HG02943 (cell line): ENCODE measurements at regions not wholly inside any gene's neighbourhood (a gene's known extent, or its start where the extent isn't known, plus 50 kb on each side); places are given as distances from the start of the nearest gene placed in this dataset.
"Not testable (repeated sequence)": the region's sequence is repeated elsewhere in the genome, so short reads cannot be mapped to it uniquely, and the experiment has no call there.

Experiments used
- ATAC-seq: cut with Tn5 transposase; IDR thresholded peaks from one replicate; pipeline ENCODE4 v1.9.1; 2021; ENCODE audit warnings: mild to moderate bottlenecking, low read depth, moderate library complexity; ENCODE audit not compliant: unreplicated experiment

DNA sequence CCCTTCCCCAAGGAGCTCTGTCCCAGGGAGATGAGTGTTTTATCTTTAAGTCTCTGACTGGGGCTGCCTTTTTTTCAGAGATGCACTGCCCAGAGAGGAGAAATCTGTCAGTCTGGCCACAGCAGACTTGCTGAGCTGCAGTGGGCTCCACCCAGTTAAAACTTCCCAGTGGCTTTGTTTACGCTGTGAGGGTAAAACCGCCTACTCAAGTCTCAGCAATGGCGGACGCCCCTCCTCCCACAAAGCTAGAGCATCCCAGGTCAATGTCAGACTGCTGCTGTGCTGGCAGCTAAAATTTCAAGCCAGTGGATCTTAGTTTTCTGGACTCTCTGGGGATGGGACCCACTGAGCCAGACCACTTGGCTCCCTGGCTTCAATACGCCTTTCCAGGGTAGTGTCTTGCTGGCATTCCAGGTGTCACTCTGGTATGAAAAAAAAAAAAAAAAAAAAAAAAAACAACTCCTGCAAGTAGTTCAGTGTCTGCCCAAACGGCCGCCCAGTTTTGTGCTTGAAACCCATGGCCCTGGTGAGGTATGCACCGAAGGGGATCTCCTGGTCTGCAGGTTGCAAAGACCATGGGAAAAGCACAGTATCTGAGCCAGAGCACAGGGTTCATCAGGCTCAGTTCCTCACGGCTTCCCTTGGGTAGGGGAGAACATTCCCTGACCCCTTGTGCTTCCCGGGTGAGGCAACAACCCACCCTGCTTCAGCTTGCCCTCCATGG is 1616.1 kb upstream of the ADGRL3 start:
- no peak for ATAC-seq

DNA sequence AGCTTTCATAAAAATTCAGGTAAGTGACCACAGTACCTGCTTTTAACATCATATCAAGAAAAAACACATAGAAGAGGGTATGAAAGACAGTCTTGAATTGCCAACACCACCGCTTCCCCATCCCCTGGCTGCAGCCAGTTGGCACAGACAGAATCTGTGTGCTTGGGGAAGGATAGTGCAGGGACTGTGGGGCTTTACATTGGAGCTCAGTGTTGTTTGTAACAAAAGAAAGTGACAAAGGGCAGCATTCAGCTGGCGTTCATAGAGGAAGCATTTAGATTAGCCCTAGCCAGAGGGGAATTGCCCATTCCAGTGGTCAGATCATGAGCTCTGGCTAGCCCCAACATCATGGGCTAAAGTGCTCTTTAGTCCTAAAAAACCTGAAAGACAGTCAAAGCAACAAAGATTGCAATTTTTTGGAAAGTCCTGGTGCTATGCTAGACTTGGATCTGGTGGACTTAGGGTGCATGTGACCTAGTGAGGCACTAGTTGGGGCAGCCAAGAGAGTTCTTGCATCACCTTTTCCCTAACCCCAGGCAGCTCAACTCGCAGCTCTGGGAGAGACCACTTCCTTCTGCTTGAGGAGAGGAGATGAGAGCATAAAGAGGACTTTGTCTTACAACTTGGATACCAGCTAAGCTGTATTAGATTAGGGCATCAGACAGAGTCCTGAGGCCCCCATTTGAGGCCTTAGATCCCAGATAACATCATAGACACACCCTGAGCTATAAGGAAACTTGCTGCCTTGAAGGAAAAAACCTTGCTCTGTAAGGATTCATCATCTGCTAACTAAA is 1602.4 kb upstream of the ADGRL3 start:
- ATAC-seq: no peak

DNA sequence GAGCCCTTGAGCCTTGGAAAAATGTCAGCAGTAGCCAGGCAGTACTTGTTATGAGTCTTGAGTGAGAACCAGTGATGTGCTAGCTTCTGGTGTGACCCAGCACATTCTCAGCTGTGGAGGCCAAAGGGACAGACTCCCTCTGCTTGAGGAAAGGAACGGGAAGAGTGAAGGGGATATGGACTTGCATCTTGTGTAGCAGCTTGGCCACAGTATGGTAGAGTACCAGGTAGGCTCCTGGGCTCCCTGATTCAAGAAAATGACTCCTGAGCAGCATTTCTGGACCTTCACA is 1601.9 kb upstream of the ADGRL3 start:
- no peak for ATAC-seq

DNA sequence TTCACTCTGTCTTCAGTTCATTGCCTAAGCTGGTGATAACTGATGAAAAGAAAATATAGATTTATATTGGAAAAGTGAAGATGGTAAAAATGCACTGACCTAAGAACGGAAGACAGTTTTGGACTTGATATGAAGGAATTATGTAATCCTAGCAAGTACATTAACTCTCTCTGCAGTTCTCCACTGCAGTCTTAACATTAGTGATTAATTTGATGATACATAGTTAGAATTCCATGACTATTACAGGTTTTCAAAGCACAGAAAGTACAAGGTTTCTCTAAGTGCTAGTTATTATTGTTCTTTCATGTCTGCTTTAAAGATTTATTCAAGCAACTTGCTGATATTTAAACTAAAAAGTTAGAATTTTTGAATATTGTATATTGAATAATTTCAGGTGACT is 1591.7 kb upstream of the ADGRL3 start:
- ATAC-seq: no peak

DNA sequence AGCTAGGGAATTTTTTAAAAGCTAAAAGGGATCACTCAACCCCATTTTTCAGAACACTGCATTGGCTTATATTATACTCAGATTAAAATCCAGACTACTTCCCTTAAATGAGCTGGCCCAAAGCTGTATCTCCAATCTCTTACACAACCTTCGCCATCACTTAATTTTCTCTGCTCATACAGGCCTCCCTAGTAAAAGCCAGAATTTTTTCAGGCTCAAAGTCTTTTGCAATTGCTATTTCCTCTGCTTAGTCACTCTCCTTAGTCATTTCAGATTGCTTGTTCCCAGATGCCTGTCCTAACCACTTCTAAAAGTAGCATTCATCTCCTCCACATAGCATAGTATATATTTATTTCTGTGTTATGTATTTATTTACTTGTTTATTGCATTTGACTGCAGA is 1587.9 kb upstream of the ADGRL3 start:
- no peak for ATAC-seq

DNA sequence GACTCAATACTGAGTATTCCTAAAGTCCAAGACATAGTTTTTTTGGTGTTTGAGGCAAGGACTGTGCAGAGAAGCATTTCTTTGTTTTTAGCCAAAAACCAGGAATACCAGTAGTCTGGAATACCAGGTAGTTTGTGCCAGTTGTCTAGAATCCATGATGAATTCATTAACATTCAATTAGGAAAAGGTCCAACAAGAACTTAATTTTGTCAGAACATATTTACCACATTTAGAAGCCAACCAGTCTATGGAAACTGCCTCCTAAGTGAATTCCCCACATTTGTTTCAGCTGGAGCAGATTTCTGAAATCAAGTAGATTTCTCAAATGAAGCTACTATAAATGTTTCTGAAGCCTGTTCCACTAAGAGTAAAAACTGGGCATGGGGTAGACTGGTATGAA is 1584.8 kb upstream of the ADGRL3 start:
- no peak for ATAC-seq

DNA sequence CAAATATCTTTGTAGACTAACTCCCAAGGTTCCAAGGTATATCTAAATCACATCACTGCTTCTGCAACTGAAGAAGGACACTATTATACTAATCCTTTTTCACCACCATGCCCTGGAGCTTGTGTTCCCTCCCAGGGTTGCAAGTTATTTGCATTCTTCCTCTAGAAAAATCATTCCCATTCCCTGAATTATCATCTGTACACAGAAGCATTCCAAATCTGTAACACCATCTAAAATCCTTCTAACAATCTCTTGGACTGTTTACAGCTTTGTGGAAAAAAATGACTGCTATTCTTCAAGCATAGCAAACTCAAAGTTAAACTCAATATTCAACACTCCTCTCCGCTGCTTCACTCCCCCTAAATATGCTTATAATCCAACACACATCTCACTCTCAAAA is 1570.8 kb upstream of the ADGRL3 start:
- ATAC-seq: no peak

DNA sequence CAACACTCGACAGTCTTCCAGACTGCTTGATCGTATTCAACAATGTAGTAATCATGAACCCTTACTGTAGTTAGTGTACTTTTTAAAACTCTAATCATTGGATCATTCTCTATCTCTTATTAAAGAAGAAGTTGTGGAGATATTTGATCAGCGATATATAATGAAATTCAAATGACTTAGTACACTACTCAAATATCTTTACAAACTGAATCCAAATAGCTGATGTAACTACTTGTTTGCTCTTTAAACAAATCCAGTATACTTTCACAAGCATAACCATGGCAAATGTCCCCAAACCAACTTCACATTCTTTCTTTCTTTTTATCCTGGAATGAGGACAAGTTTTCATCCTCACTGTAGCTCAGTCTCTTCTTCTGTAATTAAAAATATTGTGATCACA is 1569.9 kb upstream of the ADGRL3 start:
- ATAC-seq: no peak

DNA sequence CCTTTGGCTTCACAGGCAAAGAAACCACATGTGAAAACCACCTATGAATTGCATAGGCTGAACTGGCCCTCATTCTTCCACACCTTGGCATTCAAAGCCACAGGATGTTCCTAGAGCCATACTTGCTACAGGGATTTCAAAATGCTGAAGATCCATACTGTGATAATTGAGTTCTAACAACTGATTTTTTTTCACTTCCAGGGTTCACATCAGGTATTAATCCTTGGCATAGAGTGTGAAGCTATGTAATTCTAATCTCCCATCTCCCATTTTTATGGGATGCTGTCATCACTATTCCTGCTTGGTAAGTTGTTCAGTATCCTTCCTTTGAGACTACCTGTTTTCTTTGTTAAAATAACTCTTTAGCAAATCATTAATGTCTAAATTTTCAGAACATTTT is 1569.2 kb upstream of the ADGRL3 start:
- ATAC-seq: no peak

DNA sequence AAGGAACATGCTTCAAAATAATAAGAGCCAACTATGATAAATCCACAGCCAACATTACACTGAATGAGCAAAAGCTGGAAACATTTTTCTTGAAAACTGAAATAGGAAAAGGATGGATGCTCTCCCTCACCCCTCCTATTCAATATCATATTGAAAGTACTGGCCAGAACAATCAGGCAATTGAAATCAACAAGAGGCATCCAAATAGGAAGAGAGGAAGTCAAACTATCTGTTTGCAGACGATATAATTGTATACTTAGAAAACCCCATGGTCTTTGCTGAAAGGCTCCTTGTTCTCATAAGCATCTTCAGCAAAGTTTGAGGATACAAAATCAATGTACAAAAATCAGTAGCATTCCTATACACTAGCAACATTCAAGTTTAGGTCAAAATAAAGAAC is 1562.5 kb upstream of the ADGRL3 start:
- ATAC-seq: no peak

DNA sequence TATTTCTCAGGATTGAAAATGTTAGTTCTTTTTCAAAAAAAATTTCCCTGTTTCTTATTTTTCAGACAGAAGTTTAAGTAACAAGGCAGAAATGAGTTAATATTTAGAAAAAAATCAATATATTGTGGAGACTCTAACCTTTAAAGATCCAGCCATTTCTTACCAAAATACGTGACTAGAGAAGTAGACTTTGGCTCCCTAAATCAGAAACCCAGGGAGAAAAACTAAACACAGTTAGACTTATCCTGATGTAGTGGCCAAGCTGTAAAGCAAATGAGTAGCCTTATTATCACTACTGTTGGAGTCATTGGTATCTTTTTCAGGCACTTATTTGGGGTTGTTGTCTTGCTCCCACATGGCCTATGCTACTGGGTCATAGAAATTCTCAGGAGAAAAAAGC is 1556.4 kb upstream of the ADGRL3 start:
- no peak for ATAC-seq

DNA sequence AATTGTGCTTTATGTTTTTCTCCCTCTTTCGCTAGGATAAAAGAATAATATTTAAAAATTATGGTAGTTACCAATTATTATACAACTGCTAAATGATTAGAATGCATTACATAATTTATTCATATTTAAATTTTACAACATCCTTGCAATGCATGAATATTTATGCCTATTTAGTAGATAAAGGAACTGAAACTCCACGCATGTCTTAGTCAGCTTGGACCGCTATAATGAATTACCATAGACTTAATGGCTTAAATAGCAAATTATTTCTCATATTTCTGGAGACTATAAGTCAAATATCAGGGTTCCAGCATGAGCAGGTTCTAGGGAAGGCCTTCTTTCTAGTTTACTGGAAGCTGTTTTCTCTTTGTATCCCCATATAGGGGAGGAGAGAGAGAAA is 1555.4 kb upstream of the ADGRL3 start:
- no peak for ATAC-seq

DNA sequence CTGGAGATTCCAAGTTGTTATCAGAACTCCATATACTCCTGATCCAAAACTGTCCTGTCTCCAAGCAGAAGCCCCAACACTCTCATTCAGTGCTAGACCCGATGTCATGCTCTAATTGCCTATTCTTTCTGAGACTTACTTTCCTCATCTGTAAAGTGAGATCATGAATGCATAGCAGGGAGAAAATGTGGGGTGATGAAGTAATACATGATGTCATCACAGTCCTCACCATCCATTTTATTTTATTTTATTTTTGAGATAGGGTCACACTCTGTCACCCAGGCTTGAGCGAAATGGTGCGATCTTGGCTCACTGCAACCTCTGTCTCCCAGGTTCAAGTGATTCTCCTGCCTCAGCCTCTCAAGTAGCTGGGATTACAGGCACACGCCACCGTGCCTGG is 1554.0 kb upstream of the ADGRL3 start:
- ATAC-seq: no peak

DNA sequence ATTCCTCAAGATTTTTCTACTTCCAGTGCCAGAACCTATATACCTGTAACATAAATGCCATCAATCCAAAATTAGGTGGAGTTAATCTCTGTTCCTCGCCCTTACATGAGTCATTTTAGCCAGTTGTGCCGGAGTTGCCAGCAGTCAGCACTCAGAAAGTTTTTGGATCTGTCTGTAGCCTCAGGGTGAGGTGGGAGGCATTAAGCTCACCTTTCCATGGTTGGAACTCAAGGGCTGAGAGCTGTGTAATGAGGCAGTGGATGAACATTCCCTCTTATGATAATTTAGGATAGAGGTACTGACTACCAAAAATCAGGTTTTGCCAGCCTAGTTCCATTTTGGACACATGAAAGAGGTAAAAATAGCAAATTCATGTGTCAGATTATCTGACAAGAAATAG is 1553.1 kb upstream of the ADGRL3 start:
- ATAC-seq: no peak

DNA sequence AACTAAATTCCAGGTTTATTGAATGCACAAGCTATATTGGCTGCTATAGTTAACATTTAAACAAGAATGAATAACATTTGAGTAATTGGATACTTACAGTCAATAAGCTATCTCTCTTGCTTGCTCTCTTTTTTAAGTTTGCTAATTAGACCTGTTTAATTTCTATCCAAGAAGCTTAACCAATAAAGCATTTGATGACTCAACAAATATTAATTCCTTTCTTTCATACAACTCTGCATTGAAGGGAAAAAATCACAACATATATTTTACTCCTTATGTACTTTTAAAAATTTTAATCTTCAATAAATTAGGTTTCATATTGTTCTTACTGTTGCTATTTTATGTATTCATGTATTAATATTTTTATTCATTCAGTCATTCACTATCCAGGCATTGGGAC is 1552.6 kb upstream of the ADGRL3 start:
- ATAC-seq: no peak

DNA sequence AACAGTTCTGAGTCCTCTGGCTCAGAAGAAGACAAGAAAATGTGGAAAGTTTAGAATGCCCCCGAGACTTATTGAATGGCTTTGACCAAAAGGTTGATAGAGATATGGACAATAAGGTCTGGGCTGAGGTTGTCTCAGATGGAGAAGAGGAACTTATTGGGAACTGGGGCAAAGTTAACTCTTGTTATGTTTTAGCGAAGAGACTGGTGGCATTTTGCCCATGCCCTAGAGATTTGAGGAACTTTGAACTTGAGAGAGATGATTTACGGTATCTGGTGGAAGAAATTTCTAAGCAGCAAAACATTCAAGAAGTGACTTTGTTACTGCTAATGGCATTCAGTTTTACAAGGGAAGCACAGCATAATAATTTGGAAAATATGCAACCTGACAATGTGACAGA is 1549.3 kb upstream of the ADGRL3 start:
- no peak for ATAC-seq

DNA sequence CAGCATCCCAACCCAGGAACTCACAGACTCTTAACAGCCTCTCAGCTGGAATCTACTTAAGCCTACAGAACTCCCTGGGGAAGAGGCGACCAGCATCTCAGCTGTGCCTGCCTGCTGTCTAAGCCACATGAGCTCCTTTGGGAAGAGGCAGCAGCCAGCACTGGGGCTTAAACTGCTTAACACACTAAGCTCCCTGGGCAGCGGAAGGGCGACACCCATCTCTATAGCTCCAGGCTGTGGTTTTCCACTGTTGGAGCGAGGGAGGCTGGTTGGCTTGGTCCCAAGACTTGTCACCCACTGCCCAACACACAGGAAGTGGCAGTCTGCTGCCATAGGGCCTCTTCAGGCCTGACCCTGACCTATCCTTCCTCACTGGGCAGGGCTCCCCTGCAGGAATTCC is 1544.1 kb upstream of the ADGRL3 start:
- no peak for ATAC-seq

DNA sequence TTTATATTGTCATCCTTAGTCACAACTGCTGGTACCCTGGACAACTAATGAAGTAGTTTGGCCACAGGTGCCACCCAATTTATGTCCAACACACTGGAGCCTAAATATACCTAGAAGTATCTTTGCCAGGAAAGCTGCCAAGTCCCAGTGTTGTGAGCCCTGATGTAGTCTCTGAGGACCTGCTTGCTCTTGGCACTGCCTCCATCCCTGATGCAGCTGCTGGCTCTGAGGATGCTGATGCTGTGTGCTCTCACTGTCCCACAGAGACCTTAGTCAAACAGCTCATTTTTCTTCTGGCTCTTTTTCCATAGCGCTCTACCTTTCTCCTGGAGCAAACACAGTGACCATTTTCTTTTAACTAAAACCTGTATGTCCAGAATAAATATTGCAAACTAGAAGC is 1535.4 kb upstream of the ADGRL3 start:
- ATAC-seq: no peak

DNA sequence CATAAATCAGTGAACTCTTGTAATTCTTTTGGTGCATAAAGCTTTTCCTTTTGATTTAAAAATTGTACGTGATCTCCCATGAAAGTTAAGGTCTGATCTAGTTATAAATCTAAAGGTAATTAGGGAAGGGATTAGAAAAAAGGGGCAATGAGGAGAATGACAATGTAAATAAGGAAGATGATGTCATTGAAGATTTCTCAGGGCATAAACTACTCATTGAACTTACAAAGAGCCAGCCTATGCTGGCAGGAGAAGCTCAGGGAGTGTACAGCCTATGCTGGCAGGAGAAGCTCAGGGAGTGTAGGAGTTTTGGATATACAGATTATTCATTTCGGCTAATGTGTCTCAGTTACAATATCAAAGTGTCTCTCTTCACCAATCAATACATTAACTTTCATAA is 1533.5 kb upstream of the ADGRL3 start:
- no peak for ATAC-seq

DNA sequence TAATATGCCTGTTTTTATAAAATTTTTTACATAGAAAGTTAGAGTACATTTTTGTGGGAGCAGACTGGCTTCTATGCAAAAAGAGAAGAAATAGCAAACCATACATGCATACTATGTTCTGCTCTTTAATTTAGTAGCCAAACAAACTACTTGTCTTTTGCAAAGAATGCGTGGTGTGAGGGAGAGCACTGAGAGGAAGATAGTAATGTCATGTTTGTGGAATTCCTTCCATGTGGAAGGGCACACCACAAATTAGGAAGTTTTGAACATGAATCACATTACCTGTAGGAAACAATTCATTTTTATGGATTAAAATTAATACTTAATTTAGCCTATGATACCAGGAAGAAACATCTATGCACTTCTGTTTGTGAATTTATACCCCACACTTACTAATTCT is 1529.1 kb upstream of the ADGRL3 start:
- ATAC-seq: no peak

DNA sequence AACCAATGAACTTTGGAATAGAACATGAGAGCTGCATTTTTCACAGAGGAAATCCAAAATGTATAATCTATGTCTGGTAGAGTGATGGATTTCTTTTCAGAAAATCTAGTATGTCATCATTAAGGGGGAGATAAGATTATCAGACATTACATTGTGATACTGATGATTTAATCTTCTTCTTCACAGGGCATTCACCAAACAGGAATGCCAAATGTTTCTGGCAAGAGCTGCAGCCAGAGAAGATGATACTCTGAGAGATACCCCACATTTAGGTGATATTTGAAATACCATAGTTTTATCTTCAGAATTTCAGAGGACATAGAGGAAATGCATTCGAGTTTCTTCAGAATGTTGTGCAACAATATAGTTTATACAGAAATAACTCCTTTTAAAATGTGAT is 1523.7 kb upstream of the ADGRL3 start:
- no peak for ATAC-seq

DNA sequence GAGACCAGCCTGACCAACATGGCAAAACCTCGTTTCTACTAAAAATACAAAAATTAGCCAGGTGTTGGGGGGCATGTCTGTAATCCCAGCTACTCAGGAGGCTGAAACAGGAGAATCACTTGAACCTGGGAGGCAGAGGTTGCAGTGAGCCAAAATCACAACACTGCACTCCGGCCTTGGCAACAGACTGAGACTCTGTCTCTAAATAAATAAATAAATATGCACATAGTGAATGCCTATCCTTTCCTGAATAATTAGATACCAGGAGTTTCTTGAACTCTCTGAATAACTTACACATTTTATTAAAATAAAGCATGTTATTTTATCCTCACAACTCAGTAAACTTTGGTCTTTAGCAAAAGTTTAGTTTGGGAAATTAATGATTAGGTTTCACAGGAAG is 1523.1 kb upstream of the ADGRL3 start:
- not testable (repeated sequence) for ATAC-seq

DNA sequence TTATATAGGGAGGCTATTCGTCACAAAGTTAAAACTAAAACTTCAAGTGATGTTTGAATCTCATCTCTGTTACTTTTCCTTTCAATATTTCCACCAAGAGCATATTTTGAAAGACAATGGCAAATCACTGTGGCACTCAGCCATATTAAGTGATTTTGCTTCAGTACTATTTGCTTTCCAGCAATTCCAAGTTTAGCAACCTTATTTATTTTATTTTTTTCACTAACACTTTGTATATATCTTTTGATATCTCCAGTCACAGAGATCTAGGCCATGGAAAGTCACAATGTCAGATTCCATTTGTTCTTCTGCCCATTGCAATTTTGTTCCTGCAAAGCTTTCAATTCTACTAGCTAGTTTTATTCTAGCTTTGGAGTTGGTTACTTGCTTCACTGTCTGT is 1514.5 kb upstream of the ADGRL3 start:
- ATAC-seq: no peak
